Keratinocyte (primary cell): ENCODE measurements at regions not wholly inside any gene's neighbourhood (a gene's known extent, or its start where the extent isn't known, plus 50 kb on each side); places are given as distances from the start of the nearest gene placed in this dataset.
A peak's percentile ranks its signal among the peaks of the same experiment; 100 is the strongest.

Experiments used
- DNase-seq: peaks from one replicate; pipeline ENCODE4 v3.0.0-alpha.2; 2011; ENCODE audit warnings: low read depth, missing footprints, low spot score
- FAIRE-seq: peaks from 2 replicates; lab custom pipeline; 2011; peaks lifted over from hg19 to GRCh38; lab: Jason Lieb, UNC
- H2AFZ ChIP-seq: 2 replicates; pipeline ENCODE4 v1.6.0; 2012; ENCODE audit warnings: low read length, control low read depth, inconsistent platforms; ENCODE audit not compliant: control insufficient read depth
- H3K27ac ChIP-seq: 2 replicates; pipeline ENCODE4 v1.5.1; 2011; ENCODE audit warnings: low read length; ENCODE audit not compliant: control insufficient read depth, insufficient read depth
- H3K27me3 ChIP-seq: 3 replicates; pipeline ENCODE4 v1.6.0; 2011; ENCODE audit warnings: low read length; ENCODE audit not compliant: control insufficient read depth, insufficient read depth; ENCODE audit errors: extremely low read depth
- H3K36me3 ChIP-seq, 2 experiments: 2 replicates in 1 of 2; 3 replicates in 1 of 2; pipeline ENCODE4 v1.5.1; 2011; ENCODE audit warnings: low read length in 2 of 2, mild to moderate bottlenecking in 1 of 2; ENCODE audit not compliant: control insufficient read depth in 2 of 2, insufficient read depth in 2 of 2; ENCODE audit errors: extremely low read depth in 1 of 2
- H3K4me1 ChIP-seq: 3 replicates; pipeline ENCODE4 v1.5.1; 2011; ENCODE audit warnings: low read length; ENCODE audit not compliant: control insufficient read depth, insufficient read depth; ENCODE audit errors: extremely low read depth
- H3K4me2 ChIP-seq: 3 replicates; pipeline ENCODE4 v1.6.0; 2011; ENCODE audit warnings: low read depth, low read length; ENCODE audit not compliant: control insufficient read depth, insufficient read depth; ENCODE audit errors: extremely low read depth
- H3K4me3 ChIP-seq, 3 experiments: fragments of 200-600 bp in 1 of 3; sonication (generic) in 1 of 3; 2 replicates in 2 of 3; 3 replicates in 1 of 3; pipeline ENCODE4 v1.5.1; 2011 to 2016; ENCODE audit warnings: low read length in 3 of 3, mild to moderate bottlenecking in 3 of 3, control low read depth in 2 of 3, inconsistent platforms in 1 of 3, low read depth in 1 of 3, mixed read lengths in 1 of 3, mixed run types in 1 of 3, moderate library complexity in 1 of 3; ENCODE audit not compliant: control insufficient read depth in 2 of 3, insufficient read depth in 2 of 3; ENCODE audit errors: extremely low read depth in 1 of 3
- H3K79me2 ChIP-seq: 2 replicates; pipeline ENCODE4 v1.6.0; 2012; ENCODE audit warnings: low read length; ENCODE audit not compliant: control insufficient read depth, insufficient read depth
- H3K9ac ChIP-seq: 3 replicates; pipeline ENCODE4 v1.6.0; 2011; ENCODE audit warnings: low read length; ENCODE audit not compliant: control insufficient read depth, insufficient read depth; ENCODE audit errors: extremely low read depth
- H3K9me1 ChIP-seq: 3 replicates; pipeline ENCODE4 v1.6.0; 2011; ENCODE audit warnings: low read length; ENCODE audit not compliant: control insufficient read depth, insufficient read depth; ENCODE audit errors: extremely low read depth
- H3K9me3 ChIP-seq: 2 replicates; pipeline ENCODE4 v1.5.1; 2012; ENCODE audit warnings: low read depth, low read length; ENCODE audit not compliant: control insufficient read depth
- H4K20me1 ChIP-seq: 3 replicates; pipeline ENCODE4 v1.6.0; 2011; ENCODE audit warnings: low read length; ENCODE audit not compliant: control insufficient read depth, insufficient read depth; ENCODE audit errors: extremely low read depth
- EZH2 ChIP-seq: IDR thresholded peaks from one replicate; pipeline ENCODE4 v1.6.1; 2012; ENCODE audit warnings: inconsistent platforms, mild to moderate bottlenecking, low read length, moderate library complexity
- dilution Hi-C: fragments of 300-500 bp; cut with MboI; formaldehyde crosslinking; loops from one replicate; pipeline ENCODE4 v1.7.0; 2020; ENCODE audit warnings: low sequenced_read_pairs; ENCODE audit not compliant: extremely low pct_ligation_motif_present
- TF ChIP-seq, protein P1 (sequence below), 3 experiments: IDR thresholded peaks in 1 of 3; conservative IDR thresholded peaks in 1 of 3; optimal IDR thresholded peaks in 1 of 3; 2 replicates in 2 of 3; 3 replicates in 1 of 3; pipeline versions ENCODE3 to v1.5.1; 2011; ENCODE audit warnings: low read length in 3 of 3, mild to moderate bottlenecking in 3 of 3, moderate library complexity in 2 of 3, control low read depth in 1 of 3, inconsistent platforms in 1 of 3; ENCODE audit not compliant: insufficient read depth in 2 of 3; ENCODE audit errors: extremely low read depth in 1 of 3

DNA sequence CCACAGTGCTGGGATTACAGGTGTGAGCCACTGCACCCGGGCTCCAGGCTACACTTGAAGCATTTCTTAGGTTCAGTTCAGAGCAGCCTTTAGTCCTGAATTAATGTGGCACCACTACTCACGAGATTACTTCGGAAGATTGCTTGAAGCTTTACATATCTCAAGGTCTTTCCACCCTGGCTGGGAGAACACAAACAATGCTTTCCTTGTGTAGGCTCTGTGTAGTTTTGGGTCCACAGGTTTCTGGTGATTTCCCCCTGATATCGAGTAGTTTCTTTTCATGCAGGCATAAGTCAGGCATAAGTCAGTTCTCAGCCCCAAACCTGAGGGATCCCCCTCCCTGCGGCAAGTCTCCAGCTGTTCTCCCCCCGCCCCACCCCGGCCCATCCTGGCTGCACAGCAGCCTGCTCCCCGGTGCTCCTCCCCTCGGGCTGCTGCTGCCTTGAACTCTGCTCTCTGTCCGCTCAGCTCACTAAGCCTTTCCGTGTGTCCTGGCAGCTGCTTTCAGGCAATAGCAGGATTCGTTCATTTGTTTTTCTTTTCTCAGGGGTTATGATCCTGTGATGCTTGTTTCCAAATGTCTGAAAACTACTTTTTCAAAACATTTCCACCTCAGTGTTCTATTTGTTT, 417.7 kb downstream of the TMEM121 start:
- no peak overlapping the region for H3K27ac ChIP-seq
- DNase-seq (no peak), FAIRE-seq (no peak)
- no peaks in the 10 kb centered on the region for H4K20me1 ChIP-seq
- TF ChIP-seq EZH2: no peak
- TF ChIP-seq, protein P1, sequence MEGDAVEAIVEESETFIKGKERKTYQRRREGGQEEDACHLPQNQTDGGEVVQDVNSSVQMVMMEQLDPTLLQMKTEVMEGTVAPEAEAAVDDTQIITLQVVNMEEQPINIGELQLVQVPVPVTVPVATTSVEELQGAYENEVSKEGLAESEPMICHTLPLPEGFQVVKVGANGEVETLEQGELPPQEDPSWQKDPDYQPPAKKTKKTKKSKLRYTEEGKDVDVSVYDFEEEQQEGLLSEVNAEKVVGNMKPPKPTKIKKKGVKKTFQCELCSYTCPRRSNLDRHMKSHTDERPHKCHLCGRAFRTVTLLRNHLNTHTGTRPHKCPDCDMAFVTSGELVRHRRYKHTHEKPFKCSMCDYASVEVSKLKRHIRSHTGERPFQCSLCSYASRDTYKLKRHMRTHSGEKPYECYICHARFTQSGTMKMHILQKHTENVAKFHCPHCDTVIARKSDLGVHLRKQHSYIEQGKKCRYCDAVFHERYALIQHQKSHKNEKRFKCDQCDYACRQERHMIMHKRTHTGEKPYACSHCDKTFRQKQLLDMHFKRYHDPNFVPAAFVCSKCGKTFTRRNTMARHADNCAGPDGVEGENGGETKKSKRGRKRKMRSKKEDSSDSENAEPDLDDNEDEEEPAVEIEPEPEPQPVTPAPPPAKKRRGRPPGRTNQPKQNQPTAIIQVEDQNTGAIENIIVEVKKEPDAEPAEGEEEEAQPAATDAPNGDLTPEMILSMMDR (optimal IDR thresholded peaks at IDR 0.05 in 1 of 3, IDR thresholded peaks at IDR 0.05 in 1 of 3, conservative IDR thresholded peaks at IDR 0.05 in 1 of 3; ENCODE audit: extremely low read depth in 1 of 3, insufficient read depth in 2 of 3, low read length in 3 of 3): no peak
- H3K36me3 ChIP-seq: no peaks in the 10 kb centered on the region
- H3K4me1 ChIP-seq: no peaks in the 10 kb centered on the region
- peaks cover 6% of the 10 kb centered on the region for H3K9me3 ChIP-seq
- no peak overlapping the region for H3K9ac ChIP-seq
- dilution Hi-C loops: no loop called here
- H3K27me3 ChIP-seq: no peaks in the 10 kb centered on the region
- no peak overlapping the region for H2AFZ ChIP-seq
- no peak overlapping the region for H3K4me3 ChIP-seq
- H3K79me2 ChIP-seq: no peaks in the 10 kb centered on the region
- no peak overlapping the region for H3K4me2 ChIP-seq
- H3K9me1 ChIP-seq: no peaks in the 10 kb centered on the region

DNA sequence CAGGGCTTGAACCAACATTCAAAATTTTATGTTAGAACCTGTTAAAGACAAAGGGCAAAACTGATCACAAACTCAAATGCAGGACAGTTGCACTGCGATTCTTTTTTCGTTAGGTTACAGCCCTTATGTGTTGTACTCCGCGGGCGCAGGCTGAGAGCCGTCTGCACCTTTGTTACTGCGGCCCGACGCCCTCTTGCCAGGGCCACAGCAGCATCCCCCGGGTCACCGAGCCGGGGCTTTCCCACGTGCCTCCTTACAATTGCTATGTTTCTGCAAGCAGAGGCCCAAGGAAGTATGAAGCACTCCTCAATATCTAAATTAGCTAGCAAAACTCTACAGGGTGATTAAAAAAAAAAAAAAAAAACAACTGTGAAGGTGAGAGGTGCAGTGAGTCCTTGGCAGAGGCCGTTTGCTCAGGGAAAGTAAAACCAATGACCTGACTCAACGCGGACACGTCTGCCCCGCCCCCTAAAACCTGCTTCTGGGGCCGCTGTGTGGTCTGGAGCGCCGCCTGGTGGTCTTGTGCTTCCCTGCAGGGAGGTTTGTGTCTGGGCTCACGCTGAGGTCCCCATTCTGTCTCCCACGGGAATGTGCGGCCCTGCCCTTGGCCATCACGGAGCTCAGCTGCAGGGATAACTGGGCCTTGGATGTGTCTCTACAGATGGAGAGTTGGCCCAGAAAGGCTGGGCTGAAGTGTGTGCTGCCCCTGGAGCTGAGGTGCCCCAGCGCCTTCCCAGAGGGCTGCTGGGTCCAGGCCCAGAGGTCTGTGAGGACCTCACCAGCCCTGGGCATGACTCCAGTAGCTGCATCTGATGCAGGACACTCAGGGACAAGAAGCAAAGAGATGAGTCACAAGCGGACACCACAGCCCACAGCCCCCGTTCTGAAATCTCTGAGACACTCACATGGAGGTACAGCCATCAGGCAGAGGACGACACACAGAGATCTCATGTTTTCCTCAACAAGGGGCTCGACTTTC, 418.5 kb downstream of the TMEM121 start:
- Histone ChIP-seq H3K27ac (no peak overlapping the region), H3K9me1 (no peaks in the 10 kb centered on the region), H3K36me3 (no peaks in the 10 kb centered on the region), H3K9ac (no peak overlapping the region), H3K79me2 (no peaks in the 10 kb centered on the region), H4K20me1 (no peaks in the 10 kb centered on the region), H3K4me3 (no peak overlapping the region), H2AFZ (no peak overlapping the region), H3K4me1 (no peaks in the 10 kb centered on the region), H3K9me3 (peaks cover 2% of the 10 kb centered on the region), H3K27me3 (no peaks in the 10 kb centered on the region), H3K4me2 (no peak overlapping the region)
- dilution Hi-C loops: no loop called here
- TF ChIP-seq, protein P1 (optimal IDR thresholded peaks at IDR 0.05 in 1 of 3, IDR thresholded peaks at IDR 0.05 in 1 of 3, conservative IDR thresholded peaks at IDR 0.05 in 1 of 3; ENCODE audit: extremely low read depth in 1 of 3, insufficient read depth in 2 of 3, low read length in 3 of 3): peak in 2 of 3 experiments; percentile 33 to 48
- no peak for TF ChIP-seq EZH2
- FAIRE-seq (no peak), DNase-seq (no peak)
